IMR-90 (cell line): ENCODE measurements at regions not wholly inside any gene's neighbourhood (a gene's known extent, or its start where the extent isn't known, plus 50 kb on each side); places are given as distances from the start of the nearest gene placed in this dataset.

Experiments used
- ATAC-seq: fragments of 200-7000 bp; cut with Tn5 transposase; 2 replicates; pipeline ENCODE4 v1.9.1; 2020; ENCODE audit warnings: low read depth, mild to moderate bottlenecking, moderate library complexity
- BruUV-seq: library from RNA; stranded (reverse); fragments of 400-500 nt; replicated peaks from 2 replicates; lab custom pipeline; 2021; lab: Mats Ljungman, UMichigan
- CTCF ChIA-PET: fragments of 300-600 bp; formaldehyde crosslinking; extraction: SDS; loops from one replicate; lab custom pipeline; 2021; ENCODE audit warnings: antibody characterized with exemption; lab: Yijun Ruan, JAX
- POLR2A ChIA-PET: fragments of 300-600 bp; sonication (Branson Sonifier 250); formaldehyde crosslinking; loops from one replicate; lab custom pipeline; 2022; ENCODE audit warnings: antibody characterized with exemption; ENCODE audit not compliant: unreplicated experiment; lab: Charles Lee
- DNase-seq: peaks from one replicate; pipeline ENCODE4 v3.0.0; 2013
- H2AFZ ChIP-seq: replicated peaks from 2 replicates; pipeline ENCODE3; 2013; ENCODE audit warnings: low read length, mild to moderate bottlenecking; ENCODE audit not compliant: poor library complexity
- H2AK5ac ChIP-seq: 2 replicates; pipeline ENCODE4 v1.6.1; 2013; ENCODE audit warnings: low read depth, low read length, inconsistent platforms
- H2AK9ac ChIP-seq: replicated peaks from 2 replicates; pipeline ENCODE3; 2013; ENCODE audit warnings: mild to moderate bottlenecking, low read depth, low read length, moderate library complexity; ENCODE audit not compliant: poor library complexity
- H2BK120ac ChIP-seq: 2 replicates; pipeline ENCODE4 v1.6.1; 2013; ENCODE audit warnings: low read depth, low read length, inconsistent platforms
- H2BK15ac ChIP-seq: 3 replicates; pipeline ENCODE4 v1.6.1; 2013; ENCODE audit warnings: low read depth, low read length, inconsistent platforms
- H2BK20ac ChIP-seq: 2 replicates; pipeline ENCODE4 v1.6.1; 2013; ENCODE audit warnings: low read depth, mild to moderate bottlenecking, inconsistent platforms, low read length, moderate library complexity
- H2BK5ac ChIP-seq: 2 replicates; pipeline ENCODE4 v1.6.1; 2013; ENCODE audit warnings: mild to moderate bottlenecking, low read depth, low read length, inconsistent platforms; ENCODE audit not compliant: poor library complexity, severe bottlenecking
- H3K14ac ChIP-seq: replicated peaks from 2 replicates; pipeline ENCODE4 v1.6.1; 2013; ENCODE audit warnings: low read depth, low read length, inconsistent platforms
- H3K18ac ChIP-seq: 2 replicates; pipeline ENCODE4 v1.6.1; 2013; ENCODE audit warnings: low read depth, low read length, control low read depth
- H3K23ac ChIP-seq: 2 replicates; pipeline ENCODE4 v1.6.1; 2013; ENCODE audit warnings: low read depth, low read length, inconsistent platforms
- H3K27ac ChIP-seq: 2 replicates; pipeline ENCODE4 v1.5.1; 2013; ENCODE audit warnings: mild to moderate bottlenecking, control low read depth, low read length; ENCODE audit not compliant: insufficient read depth
- H3K27me3 ChIP-seq: 2 replicates; pipeline ENCODE4 v1.6.1; 2013; ENCODE audit warnings: low read length; ENCODE audit not compliant: control insufficient read depth, insufficient read depth
- H3K36me3 ChIP-seq: 2 replicates; pipeline ENCODE4 v1.6.1; 2013; ENCODE audit warnings: low read length, mixed read lengths; ENCODE audit not compliant: control insufficient read depth, insufficient read depth
- H3K4ac ChIP-seq: 2 replicates; pipeline ENCODE4 v1.6.1; 2013; ENCODE audit warnings: low read depth, low read length, inconsistent platforms
- H3K4me1 ChIP-seq: 2 replicates; pipeline ENCODE4 v1.6.1; 2013; ENCODE audit warnings: low read length, mixed read lengths; ENCODE audit not compliant: control insufficient read depth, insufficient read depth
- H3K4me2 ChIP-seq: 2 replicates; pipeline ENCODE4 v1.6.1; 2013; ENCODE audit warnings: low read depth, mild to moderate bottlenecking, control low read depth, low read length, moderate library complexity
- H3K4me3 ChIP-seq: 2 replicates; pipeline ENCODE4 v1.5.1; 2013; ENCODE audit warnings: low read depth, mild to moderate bottlenecking, control low read depth, low read length, moderate library complexity; ENCODE audit not compliant: insufficient read depth
- H3K56ac ChIP-seq: 2 replicates; pipeline ENCODE4 v1.6.1; 2013; ENCODE audit warnings: low read length, inconsistent platforms; ENCODE audit not compliant: insufficient read depth; ENCODE audit errors: extremely low read depth
- H3K79me1 ChIP-seq, 2 experiments: 2 replicates each; pipeline ENCODE4 v1.6.1; 2013; ENCODE audit warnings: low read length in 2 of 2, inconsistent platforms in 1 of 2, low read depth in 1 of 2
- H3K9ac ChIP-seq: 2 replicates; pipeline ENCODE4 v1.6.1; 2013; ENCODE audit warnings: low read depth, low read length, control low read depth
- H3K9me1 ChIP-seq: 2 replicates; pipeline ENCODE4 v1.6.1; 2013; ENCODE audit warnings: low read length, inconsistent platforms; ENCODE audit not compliant: insufficient read depth
- H3K9me3 ChIP-seq: 2 replicates; pipeline ENCODE4 v1.6.1; 2013; ENCODE audit warnings: low read length; ENCODE audit not compliant: control insufficient read depth, insufficient read depth
- H4K20me1 ChIP-seq: 2 replicates; pipeline ENCODE4 v1.6.1; 2013; ENCODE audit warnings: low read length, inconsistent platforms; ENCODE audit not compliant: insufficient read depth
- H4K5ac ChIP-seq: 2 replicates; pipeline ENCODE4 v1.6.1; 2013; ENCODE audit warnings: mild to moderate bottlenecking, low read depth, low read length, control low read depth
- H4K8ac ChIP-seq, 2 experiments: 2 replicates each; pipeline ENCODE4 v1.6.1; 2013; ENCODE audit warnings: low read depth in 2 of 2, low read length in 2 of 2, control low read depth in 1 of 2, inconsistent platforms in 1 of 2
- H4K91ac ChIP-seq: 2 replicates; pipeline ENCODE4 v1.6.1; 2013; ENCODE audit warnings: low read depth, low read length, inconsistent platforms; ENCODE audit not compliant: insufficient read depth
- BHLHE40 ChIP-seq: fragments of 150-350 bp; IDR thresholded peaks from 2 replicates; pipeline ENCODE4 v1.6.1; 2016; ENCODE audit warnings: mild to moderate bottlenecking, low read depth, low read length
- CEBPB ChIP-seq: IDR thresholded peaks from 2 replicates; pipeline ENCODE4 v1.6.1; 2012; ENCODE audit warnings: low read depth, low read length, improper control_type of control experiment
- CHD1 ChIP-seq: IDR thresholded peaks from 2 replicates; pipeline ENCODE4 v1.6.1; 2012; ENCODE audit warnings: low read depth, low read length, improper control_type of control experiment
- FOS ChIP-seq: fragments of 150-350 bp; IDR thresholded peaks from 2 replicates; pipeline ENCODE4 v1.6.1; 2016; ENCODE audit warnings: low read depth, low read length
- MAFK ChIP-seq: IDR thresholded peaks from 2 replicates; pipeline ENCODE4 v1.6.1; 2012; ENCODE audit warnings: low read depth, low read length, improper control_type of control experiment
- MAZ ChIP-seq: IDR thresholded peaks from 2 replicates; pipeline ENCODE4 v1.6.1; 2012; ENCODE audit warnings: low read depth, mild to moderate bottlenecking, low read length, improper control_type of control experiment, moderate library complexity, borderline replicate concordance
- MXI1 ChIP-seq: IDR thresholded peaks from 2 replicates; pipeline ENCODE4 v1.6.1; 2012; ENCODE audit warnings: low read depth, mild to moderate bottlenecking, low read length, moderate library complexity, borderline replicate concordance
- NFE2L2 ChIP-seq: fragments of 150-350 bp; IDR thresholded peaks from 2 replicates; pipeline ENCODE4 v1.6.1; 2016; ENCODE audit warnings: low read depth, mild to moderate bottlenecking, low read length
- POLR2A ChIP-seq: IDR thresholded peaks from 2 replicates; pipeline ENCODE4 v1.6.1; 2012; ENCODE audit warnings: mild to moderate bottlenecking, low read depth, low read length
- RAD21 ChIP-seq: IDR thresholded peaks from 2 replicates; pipeline ENCODE4 v1.6.1; 2012; ENCODE audit warnings: low read length, improper control_type of control experiment
- RCOR1 ChIP-seq: IDR thresholded peaks from 2 replicates; pipeline ENCODE4 v1.6.1; 2012; ENCODE audit warnings: mild to moderate bottlenecking, low read length, improper control_type of control experiment; ENCODE audit not compliant: insufficient replicate concordance
- RFX5 ChIP-seq: IDR thresholded peaks from 2 replicates; pipeline ENCODE4 v1.8.0; 2012; ENCODE audit warnings: low read depth, mild to moderate bottlenecking, low read length, moderate library complexity
- SMC3 ChIP-seq: fragments of 150-350 bp; IDR thresholded peaks from 2 replicates; pipeline ENCODE4 v1.6.1; 2016; ENCODE audit warnings: low read depth, mild to moderate bottlenecking, antibody characterized with exemption, low read length, moderate library complexity
- WGBS, 2 experiments: methylation state at CpG; one replicate each; pipeline versions ENCODE4 v1.1.5 to v1.1.7; 2013; ENCODE audit warnings: missing lambda C conversion rate in 2 of 2; ENCODE audit not compliant: insufficient read length in 1 of 2; ENCODE audit errors: extremely low coverage in 2 of 2; 5-methylcytosine and 5-hydroxymethylcytosine counted together
- dilution Hi-C: fragments of 300-500 bp; cut with HindIII; formaldehyde crosslinking; loops from one replicate; pipeline ENCODE4 v1.14.3; 2018; ENCODE audit warnings: low sequenced_read_pairs; ENCODE audit not compliant: unreplicated experiment
- in situ Hi-C: fragments of 300-500 bp; cut with MboI; formaldehyde crosslinking; loops from 3 replicates; pipeline ENCODE4 v1.14.3; 2019; ENCODE audit warnings: low sequenced_read_pairs, inconsistent platforms, mixed read lengths
- intact Hi-C: fragments of 100-400 bp; cut with micrococcal nuclease; formaldehyde crosslinking; loops from 2 replicates; pipeline ENCODE4 v1.10.0; 2022
- TF ChIP-seq, protein P1 (sequence below): fragments of 150-350 bp; IDR thresholded peaks from 2 replicates; pipeline ENCODE4 v1.6.1; 2016; ENCODE audit warnings: low read depth, mild to moderate bottlenecking, low read length, moderate library complexity, borderline replicate concordance
- TF ChIP-seq, protein P2 (sequence below): conservative IDR thresholded peaks from 2 replicates; pipeline ENCODE4 v1.5.1; 2012; ENCODE audit warnings: mild to moderate bottlenecking, low read depth, low read length, improper control_type of control experiment

DNA sequence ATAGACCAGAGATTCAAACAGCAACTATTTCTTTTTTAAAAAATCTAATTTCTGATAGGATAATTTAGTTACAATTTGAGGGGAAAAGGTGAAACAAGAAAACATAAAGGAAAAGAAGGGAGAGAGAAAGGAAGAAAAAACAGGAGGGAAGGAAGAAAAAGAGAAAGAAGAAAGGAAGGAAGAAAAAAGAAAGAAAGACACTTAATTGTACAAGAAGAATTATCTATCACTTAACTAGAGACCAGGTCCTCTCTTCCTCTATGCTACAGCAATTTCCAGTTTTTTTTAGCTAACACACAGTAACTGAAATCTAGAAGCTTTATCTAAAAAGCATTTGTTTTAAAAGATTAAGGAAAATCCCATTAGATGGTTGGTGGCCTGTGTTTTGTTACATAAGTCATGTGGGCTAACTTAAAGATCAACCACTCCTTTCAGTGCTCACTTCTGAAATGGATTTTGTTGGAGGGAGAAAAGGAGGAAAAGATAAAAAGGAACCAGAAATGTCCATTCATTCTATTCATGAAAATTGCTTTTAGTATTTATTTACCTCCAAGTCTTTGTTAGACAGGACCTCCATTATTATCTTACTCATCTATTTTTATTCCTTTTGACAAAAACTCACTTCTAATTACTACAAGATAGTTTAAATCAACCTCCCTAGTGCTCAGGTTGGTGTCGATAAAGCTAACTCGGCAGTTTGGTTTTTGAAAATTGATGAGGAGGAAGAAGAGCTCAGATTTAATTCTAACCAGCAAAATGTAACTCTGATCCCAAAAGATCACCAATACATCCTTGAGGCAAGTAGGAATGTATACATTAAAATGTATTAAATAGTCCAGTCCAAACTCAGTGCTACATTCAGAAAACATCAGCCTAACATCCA is 251.5 kb upstream of the FN1 start:
- H2BK120ac ChIP-seq: no peak overlapping the region; the same call in 1 of the 2 replicates
- no peak overlapping the region for H3K27ac ChIP-seq
- no TSS peak for BruUV-seq
- H3K9me3 ChIP-seq: no peaks in the 10 kb centered on the region
- H3K23ac ChIP-seq: no peak overlapping the region
- in situ Hi-C loops (no loop called here), intact Hi-C loops (no loop called here), dilution Hi-C loops (no loop called here)
- 0 out of 3 replicates have a peak overlapping the region, but pooled peaks have one; percentile 40 for H2BK15ac ChIP-seq
- H4K20me1 ChIP-seq: no peaks in the 10 kb centered on the region
- no peaks in the 10 kb centered on the region; the same call in 1 of the 2 replicates for H3K9me1 ChIP-seq
- DNase-seq (no peak), ATAC-seq (no peak)
- no peak overlapping the region for H2BK5ac ChIP-seq
- no peaks in the 10 kb centered on the region for H3K79me1 ChIP-seq
- no peak overlapping the region for H4K5ac ChIP-seq
- H3K4me1 ChIP-seq: peaks cover 13% of the 10 kb centered on the region
- POLR2A ChIA-PET: no interaction called here
- no peak overlapping the region for H2AK9ac ChIP-seq
- no peak overlapping the region for H2BK20ac ChIP-seq
- no peak overlapping the region for H3K4me2 ChIP-seq
- no peak overlapping the region for H2AK5ac ChIP-seq
- H3K4me3 ChIP-seq: no peak overlapping the region
- CTCF ChIA-PET: no interaction called here
- H3K56ac ChIP-seq: no peak overlapping the region
- no CpG with 5 or more reads among the region's 2 CpGs for WGBS, 2 experiments
- H3K9ac ChIP-seq: no peak overlapping the region
- no peak overlapping the region for H2AFZ ChIP-seq
- H3K27me3 ChIP-seq: no peaks in the 10 kb centered on the region
- no peak overlapping the region for H4K91ac ChIP-seq
- no peaks in the 10 kb centered on the region for H3K36me3 ChIP-seq
- H4K8ac ChIP-seq: no peak overlapping the region
- no peak overlapping the region; the same call in 1 of the 2 replicates for H3K18ac ChIP-seq
- H3K14ac ChIP-seq: no peak overlapping the region
- H3K4ac ChIP-seq: no peak overlapping the region; the same call in 1 of the 2 replicates
- TF ChIP-seq RAD21 (no peak), POLR2A (no peak), MAZ (no peak), BHLHE40 (no peak), MXI1 (no peak), MAFK (no peak), NFE2L2 (no peak), CEBPB (no peak), SMC3 (no peak), RFX5 (no peak), FOS (no peak), RCOR1 (no peak), CHD1 (no peak)
- TF ChIP-seq, protein P1, sequence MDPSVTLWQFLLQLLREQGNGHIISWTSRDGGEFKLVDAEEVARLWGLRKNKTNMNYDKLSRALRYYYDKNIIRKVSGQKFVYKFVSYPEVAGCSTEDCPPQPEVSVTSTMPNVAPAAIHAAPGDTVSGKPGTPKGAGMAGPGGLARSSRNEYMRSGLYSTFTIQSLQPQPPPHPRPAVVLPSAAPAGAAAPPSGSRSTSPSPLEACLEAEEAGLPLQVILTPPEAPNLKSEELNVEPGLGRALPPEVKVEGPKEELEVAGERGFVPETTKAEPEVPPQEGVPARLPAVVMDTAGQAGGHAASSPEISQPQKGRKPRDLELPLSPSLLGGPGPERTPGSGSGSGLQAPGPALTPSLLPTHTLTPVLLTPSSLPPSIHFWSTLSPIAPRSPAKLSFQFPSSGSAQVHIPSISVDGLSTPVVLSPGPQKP: no peak
- TF ChIP-seq, protein P2, sequence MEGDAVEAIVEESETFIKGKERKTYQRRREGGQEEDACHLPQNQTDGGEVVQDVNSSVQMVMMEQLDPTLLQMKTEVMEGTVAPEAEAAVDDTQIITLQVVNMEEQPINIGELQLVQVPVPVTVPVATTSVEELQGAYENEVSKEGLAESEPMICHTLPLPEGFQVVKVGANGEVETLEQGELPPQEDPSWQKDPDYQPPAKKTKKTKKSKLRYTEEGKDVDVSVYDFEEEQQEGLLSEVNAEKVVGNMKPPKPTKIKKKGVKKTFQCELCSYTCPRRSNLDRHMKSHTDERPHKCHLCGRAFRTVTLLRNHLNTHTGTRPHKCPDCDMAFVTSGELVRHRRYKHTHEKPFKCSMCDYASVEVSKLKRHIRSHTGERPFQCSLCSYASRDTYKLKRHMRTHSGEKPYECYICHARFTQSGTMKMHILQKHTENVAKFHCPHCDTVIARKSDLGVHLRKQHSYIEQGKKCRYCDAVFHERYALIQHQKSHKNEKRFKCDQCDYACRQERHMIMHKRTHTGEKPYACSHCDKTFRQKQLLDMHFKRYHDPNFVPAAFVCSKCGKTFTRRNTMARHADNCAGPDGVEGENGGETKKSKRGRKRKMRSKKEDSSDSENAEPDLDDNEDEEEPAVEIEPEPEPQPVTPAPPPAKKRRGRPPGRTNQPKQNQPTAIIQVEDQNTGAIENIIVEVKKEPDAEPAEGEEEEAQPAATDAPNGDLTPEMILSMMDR: no peak
